GM19438 (cell line): ENCODE measurements at regions not wholly inside any gene's neighbourhood (a gene's known extent, or its start where the extent isn't known, plus 50 kb on each side); places are given as distances from the start of the nearest gene placed in this dataset.

Source experiments
- ATAC-seq: cut with Tn5 transposase; IDR thresholded peaks from one replicate; pipeline ENCODE4 v1.9.1; 2021; ENCODE audit warnings: low read depth; ENCODE audit not compliant: unreplicated experiment

- no peak for ATAC-seq
Measured at GRCh38 chr10:28853195-28853594, 175.9 kb downstream of the BAMBI start.

DNA sequence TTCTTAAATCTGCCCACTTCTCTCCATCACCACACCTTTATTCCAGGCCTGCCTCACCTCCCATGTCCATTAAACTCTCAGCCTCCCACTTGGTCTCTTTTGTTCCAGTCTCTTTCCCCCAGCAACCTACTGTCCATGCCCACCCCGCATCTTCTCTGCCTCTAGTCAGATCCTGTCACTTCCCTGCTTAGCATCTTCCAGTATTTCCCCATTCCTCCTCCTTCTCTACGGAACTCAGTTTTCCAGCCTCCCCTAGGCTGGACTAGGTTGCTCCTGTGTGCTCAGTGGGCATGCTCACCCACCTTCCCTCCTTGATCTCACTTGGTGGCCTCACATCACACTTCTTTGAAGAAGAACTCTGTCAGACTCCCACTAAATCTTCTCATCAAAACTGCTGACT lies 179.8 kb downstream of the BAMBI start:
- ATAC-seq = no peak

DNA sequence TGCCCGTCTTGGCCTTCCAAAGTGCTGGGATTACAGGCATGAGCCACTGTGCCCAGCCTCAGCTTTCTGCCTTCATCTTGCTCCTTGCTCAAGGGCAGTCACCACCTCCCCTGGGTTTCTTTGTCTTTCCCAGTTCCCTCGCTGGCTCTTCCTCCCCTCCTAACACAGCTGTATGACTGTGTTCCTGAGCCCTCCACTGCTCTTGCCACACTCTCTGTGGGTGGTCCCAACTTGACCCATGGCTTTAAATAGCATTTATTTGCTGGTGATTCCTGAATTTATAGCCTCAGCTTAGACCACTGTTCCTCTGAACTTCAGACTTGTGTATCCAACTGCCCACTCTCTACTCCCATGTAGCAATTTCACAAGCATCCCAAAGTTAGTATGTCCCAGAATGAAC lies 181.3 kb downstream of the BAMBI start:
- no peak for ATAC-seq

GRCh38 chr10:28859791-28860190 lies 182.5 kb downstream of the BAMBI start:
- no peak for ATAC-seq

GRCh38 chr10:28862219-28862618 lies 184.9 kb downstream of the BAMBI start:
- ATAC-seq = no peak

- no peak for ATAC-seq
Measured at GRCh38 chr10:28869606-28870201, 192.4 kb downstream of the BAMBI start.

GRCh38 chr10:28871665-28872064 lies 194.3 kb downstream of the BAMBI start:
- ATAC-seq = no peak

GRCh38 chr10:28872587-28873165 lies 195.4 kb downstream of the BAMBI start:
- no peak for ATAC-seq

DNA sequence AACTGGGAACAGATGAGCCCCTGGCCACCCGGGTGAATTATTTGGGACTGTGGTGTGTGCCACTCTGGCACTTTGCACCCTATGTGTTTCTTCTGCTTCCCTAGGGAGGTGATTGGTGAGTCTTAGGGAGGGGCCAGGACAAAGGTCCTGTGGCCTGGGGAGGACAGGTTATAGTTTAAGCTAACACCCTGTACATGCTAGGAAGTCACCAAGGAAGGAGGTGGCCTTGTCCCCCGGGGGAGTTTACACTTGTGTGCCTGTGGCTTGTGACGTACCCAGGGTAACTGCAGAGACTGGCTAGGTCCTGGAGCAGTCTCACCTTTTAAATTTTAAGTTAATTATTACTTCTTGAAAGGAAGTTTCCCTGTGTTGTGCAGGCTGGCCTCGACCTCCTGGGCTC lies 196.2 kb downstream of the BAMBI start:
- no peak for ATAC-seq

- ATAC-seq = no peak
Measured at GRCh38 chr10:28874210-28874609, 196.9 kb downstream of the BAMBI start.

DNA sequence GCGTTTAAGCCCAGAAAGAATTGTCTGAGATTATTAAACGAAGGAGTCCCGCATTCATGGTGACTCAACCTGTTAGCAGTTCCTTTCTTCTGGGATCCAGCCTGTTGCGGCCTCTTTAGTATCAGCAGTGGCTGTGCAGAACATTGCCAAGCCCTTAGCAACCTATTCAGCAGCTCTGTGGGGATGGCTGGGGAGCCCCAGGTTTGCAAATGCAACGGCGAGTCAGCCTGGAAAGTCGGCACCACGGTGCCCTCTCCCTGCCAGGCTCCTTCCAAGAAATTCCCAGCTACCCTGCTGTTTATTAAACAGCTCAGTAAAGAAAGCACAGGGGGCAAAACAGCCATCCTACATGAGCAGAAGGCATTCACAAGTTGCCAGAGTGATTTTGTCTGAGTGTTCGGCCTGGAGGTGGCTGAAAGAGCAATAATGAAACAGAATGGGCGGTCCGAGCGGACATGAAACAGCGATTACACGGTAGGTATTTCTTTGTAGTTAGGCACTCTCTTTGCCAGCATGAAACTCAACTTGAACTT lies 198.3 kb downstream of the BAMBI start:
- ATAC-seq = no peak

GRCh38 chr10:28878236-28878970 lies 201.1 kb downstream of the BAMBI start:
- ATAC-seq = no peak

DNA sequence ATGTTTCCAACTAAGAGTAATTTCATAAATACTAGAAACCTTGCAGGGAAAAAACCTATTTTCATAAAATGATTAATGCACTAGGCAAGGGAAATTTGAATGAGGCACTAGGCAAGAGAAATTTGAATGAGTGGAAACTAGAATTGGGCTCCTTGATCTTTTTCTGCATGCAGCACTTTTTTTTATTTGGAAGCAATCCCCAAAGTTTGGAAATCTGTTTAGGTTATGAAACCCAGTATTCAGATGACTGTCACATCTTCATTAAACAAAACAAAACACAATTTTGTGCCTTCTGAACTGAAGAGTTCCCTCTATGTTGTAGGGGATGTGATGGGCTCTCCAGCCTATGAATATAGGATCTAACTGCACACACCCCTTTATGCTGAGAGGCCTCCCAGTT lies 201.9 kb downstream of the BAMBI start:
- ATAC-seq = no peak

DNA sequence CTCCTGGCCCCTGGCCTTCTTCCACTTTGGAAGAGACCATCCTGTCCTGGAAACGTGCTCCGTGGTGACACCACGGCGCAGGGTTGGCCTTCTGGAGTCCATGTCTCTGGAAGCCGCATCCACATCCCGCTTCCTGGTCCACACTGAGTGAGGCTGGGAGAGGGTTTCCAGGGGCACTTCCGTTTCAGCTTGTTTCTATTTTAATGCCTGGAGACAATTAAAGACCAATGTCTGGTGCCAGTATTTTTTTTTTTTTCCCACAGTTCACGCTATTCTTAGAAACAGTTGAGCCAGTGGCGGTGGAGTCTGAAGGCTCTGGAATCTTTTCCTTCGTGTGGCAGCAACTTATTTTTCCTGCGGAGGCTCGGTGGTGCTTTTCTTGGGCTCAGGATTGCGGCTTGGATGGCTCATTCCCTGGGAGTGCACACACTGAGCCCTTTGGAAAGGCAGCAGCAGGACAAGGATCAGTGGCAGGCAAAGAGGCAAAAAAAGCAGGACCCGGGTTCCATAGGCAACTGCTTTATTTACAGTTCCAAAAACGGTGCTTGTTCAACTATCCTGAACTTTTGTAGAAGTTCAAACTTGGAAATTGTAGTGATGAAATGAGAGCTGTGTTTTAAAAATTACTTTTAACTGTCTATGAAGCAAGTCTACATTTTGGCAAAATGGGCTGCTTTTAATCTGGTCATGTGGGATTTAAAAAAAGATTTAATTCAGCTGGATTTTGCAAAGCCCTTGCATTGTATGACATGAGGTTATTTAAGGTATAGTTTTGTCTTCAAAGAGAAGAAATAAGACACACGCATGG lies 202.8 kb downstream of the BAMBI start:
- ATAC-seq = no peak

DNA sequence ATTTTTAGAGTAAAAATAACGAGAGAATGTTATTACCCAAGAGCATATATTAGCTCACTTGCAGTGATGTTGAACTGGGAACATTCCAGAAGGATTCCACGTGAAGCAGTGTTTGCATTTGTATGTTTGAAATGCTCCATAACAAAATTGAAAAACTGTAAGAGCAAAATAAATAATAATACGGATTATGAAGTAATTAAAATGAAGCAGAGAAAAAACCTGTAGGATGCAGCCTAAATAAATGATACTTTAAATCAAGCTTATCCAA lies 203.3 kb downstream of the BAMBI start:
- no peak for ATAC-seq

GRCh38 chr10:28881171-28881882 lies 204.0 kb downstream of the BAMBI start:
- ATAC-seq = no peak

- ATAC-seq = no peak
Measured at GRCh38 chr10:28883741-28884423, 206.6 kb downstream of the BAMBI start.

DNA sequence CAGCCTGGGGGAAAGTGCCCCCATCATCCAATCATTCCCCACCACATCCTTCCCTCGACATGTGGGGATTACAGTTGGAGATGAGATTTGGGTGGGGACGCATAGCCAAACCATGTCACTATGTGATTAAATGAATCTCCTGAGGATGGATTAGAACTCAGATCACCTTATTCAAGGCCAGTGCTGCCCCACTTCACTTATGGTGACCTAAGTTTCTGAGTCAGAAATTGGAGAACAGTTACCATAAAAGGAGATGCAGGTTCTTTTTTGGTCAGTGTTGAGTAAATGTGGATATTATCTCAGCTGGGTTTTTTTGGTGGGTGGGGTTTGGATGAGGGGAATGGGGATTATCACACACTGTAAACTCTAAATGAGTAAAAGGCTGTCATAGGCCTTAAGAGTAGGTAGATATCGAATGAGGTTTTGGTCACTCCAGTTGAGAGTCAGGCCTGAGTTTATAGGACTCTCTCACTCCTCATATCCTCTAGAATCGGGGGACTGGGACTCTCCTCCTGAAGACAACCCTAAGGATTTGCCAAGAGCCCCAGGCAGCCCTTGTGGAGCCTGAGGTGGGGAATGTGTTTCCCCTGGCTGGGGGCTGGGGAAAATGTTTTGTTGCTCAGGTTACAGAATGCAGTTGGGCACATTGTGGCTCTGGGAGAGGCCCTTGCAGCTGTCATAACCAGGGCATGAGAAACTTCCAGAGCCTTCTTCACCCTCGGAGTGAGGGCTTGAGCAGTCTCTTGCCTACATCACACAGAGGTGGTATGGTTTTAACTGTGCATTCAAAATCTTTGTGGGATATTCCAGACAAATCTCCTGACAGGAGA lies 213.0 kb downstream of the BAMBI start:
- ATAC-seq = no peak

DNA sequence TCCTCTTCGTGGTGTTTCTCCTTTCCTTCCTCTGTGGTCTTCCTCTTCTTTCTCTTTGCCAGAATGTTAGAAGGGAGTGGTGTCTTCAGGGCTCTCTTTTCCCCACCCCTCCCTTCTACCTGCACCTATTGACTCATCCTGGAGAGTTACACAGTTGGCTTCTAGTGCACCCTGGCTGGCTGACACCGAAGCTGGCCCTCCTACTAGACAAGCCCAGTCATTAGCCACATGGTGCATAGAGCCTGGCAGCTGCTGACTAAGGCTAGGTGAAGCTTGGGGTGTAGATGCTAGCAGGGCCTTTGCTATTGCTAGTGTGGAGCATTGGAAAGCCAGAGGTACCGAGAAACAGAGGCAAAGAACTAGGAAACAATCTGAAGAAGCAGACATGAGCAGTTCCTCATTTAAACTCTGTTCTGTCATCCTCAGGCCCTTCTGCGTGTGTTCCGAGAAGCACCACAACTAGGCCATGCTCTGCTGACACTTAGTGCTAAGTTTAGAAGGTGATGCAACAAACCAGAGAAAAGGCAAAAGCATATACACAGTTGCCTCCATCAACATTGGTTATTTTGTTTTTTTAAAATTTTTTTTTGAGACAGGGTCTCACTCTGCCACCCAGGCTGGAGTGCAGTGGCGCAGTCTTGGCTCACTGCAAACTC lies 213.9 kb downstream of the BAMBI start:
- ATAC-seq = no peak
